CD4-positive, alpha-beta T cell treated with Interleukin-1 beta for 1 hour (primary cell): ENCODE measurements at regions not wholly inside any gene's neighbourhood (a gene's known extent, or its start where the extent isn't known, plus 50 kb on each side); places are given as distances from the start of the nearest gene placed in this dataset.

Experiments used
- DNase-seq, 2 donors: peaks; one replicate each; pipeline ENCODE4 v3.0.0-alpha.2; 2020 to 2022

- no peak for DNase-seq
These were observed 824.2 kb downstream of the NSUN3 start for GRCh38 chr3:94887065-94887464.

- DNase-seq = no peak
These were observed 834.1 kb downstream of the NSUN3 start for GRCh38 chr3:94896994-94897393.

- no peak for DNase-seq
These were observed 841.4 kb downstream of the NSUN3 start for GRCh38 chr3:94904156-94904674.

- DNase-seq = no peak
These were observed 846.9 kb downstream of the NSUN3 start for GRCh38 chr3:94909726-94910125.

DNA sequence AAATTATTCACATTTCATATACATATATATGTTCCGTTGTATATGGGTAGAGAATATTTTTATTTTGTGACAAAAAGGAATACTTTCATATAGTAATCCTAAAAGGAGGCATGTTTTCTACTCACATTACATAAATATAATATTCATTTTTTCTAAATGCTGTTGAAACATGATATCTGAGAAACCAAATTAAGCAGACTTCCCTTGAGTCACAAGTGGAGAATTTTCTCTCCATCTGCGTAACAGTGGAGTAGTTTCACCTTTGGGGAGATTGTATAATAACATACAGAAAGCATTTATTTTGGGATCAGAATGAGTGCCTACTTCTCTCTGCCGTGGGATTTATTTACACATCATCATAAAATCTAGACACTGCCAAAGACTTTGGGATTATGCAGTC, 849.8 kb downstream of the NSUN3 start:
- DNase-seq = no peak

DNA sequence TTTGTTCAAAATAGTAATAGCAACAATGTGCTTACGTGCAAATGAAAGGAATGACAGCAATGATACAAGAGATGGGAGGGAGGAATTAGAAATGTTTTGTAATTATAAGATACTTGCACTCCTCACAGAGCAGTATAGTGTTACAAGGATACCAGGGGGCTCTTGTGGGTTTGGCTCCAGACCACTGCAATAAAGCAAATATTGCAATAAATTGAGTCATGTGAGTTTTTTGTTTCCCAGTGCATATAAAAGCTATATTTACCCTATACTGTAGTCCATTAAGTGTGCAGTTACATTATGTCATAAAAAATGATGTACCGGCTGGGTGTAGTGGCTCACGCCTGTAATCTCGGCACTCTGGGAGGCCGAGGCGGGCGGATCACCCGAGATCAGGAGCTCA, 864.3 kb downstream of the NSUN3 start:
- DNase-seq = no peak

DNA sequence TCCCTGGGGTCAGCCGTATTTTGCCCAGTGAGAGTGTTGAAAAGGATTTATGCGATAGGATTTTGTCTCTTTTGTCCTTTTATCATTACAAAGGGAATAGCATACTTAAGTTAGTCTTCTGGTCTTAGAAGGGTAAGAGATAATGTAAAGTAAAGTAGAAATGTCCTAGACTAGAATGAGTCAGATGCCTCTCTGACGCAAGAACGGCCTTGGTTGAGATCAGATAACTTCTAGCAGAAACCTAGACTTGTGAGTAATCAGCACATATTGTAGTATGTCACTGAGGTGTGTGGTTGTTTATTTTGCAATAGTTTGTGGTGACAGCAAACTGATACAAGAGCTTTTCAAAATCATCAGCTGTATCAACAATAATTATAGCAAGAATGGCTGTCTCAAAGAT, 866.1 kb downstream of the NSUN3 start:
- no peak for DNase-seq

DNA sequence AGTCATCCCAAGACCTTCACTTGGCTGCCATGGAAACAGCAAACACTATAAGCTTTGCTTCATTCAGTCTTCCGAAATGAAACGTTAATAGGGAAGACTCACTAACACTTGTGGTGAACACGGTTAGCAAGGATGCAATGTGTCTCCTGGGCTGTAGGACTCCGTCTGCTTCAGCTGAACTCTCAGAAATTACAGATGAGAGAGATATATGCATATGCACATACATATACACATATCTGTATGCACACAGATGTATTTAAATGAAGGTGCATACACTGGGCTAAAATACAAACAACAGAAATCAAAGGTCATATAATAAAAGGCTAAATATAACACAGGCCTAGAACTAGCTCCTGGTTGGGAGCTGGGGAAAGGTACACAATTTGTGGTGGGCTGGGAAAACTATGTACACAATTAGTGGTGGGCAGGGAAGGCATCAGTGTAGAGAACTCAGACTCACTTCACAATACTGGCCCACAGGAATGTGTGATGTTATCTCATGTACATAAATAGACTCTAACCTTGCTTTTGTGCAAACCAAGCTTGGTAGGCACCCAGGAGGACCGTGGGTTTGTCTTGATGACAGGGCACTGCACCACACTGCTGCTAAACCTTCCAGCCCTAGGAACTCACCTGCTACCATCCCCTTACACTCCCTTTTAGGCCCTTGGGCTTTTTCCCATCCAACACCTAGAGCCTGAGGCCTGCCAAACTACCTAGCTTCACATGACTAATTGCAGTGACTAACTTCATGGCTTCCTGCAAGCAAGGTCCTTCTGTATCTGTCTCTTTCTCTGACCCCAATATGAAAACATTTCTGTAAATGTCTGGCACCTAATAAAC, 873.1 kb downstream of the NSUN3 start:
- DNase-seq = no peak

GRCh38 chr3:94937980-94938379, 875.1 kb downstream of the NSUN3 start:
- no peak for DNase-seq

DNA sequence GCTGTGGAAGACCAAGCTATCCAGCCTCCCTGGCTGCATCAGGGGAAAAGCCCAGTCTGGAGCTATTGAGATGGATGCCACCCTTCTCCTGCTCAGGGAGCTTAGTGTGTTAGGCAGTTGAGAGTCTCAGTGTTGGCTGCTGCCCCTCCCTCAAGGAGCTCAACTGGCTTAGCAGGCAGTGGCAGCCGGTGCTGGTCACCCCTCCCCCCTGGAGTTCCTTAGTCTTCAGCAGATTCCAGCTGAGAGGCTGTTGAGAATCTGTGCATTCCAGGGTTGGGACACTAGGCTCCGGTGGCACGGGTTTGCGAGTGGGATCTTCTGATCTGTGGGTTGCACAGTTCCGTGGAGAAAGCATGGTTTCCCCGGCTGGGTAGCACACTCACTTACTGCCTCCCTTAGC, 883.8 kb downstream of the NSUN3 start:
- no peak for DNase-seq

DNA sequence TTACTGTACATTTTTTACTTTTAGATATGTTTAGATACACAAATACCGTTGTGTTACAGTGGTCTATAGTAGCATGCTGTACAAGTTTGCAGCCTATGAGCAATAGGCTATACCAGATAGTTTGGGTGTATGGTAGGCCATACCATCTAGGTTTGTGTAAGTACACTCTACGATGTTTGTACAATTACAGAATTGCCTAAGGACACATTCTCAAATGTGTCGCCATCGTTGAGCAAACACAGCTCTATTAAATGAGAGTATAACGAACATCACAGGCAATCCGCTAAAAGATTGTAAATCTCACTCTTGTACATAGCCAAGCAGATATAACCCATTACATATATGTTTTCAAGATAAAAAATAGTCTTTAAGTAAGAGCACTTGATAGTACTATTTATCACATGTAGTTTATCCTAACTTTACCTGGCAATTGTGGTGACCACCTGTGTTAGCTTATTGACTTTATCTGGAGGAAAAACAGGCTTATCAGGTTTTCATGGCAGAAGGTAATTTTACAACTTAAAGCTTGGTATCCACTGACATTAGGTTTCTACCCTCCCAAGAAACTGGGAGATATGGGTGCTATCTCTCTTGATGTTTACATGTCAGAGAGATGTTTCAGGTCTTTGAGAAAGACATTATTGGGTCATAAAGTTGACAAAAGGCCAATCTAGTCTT, 898.7 kb downstream of the NSUN3 start:
- DNase-seq = no peak

- no peak for DNase-seq
These were observed 903.1 kb downstream of the NSUN3 start for GRCh38 chr3:94965867-94966475.

GRCh38 chr3:94967196-94967595, 904.3 kb downstream of the NSUN3 start:
- DNase-seq = no peak

- DNase-seq = no peak
These were observed 905.7 kb downstream of the NSUN3 start for GRCh38 chr3:94968519-94968918.

DNA sequence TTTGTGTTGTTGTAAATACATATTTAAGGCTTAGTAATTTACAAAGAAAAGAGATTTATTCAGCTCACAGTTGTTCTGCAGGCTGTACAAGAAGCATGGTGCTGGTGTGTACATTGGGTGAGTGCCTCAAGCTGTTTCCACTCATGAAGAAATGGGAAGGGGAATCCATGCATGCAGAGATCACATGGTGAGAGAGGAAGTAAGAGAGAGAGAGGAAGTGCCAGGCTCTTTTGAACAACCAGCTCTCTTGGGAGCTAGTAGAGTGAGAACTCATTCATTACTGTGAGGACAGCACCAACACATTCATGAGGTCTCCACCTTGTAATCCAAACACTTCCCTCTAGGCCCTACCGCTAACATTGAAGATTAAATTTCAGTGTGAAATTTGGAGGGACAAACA, 909.2 kb downstream of the NSUN3 start:
- no peak for DNase-seq

DNA sequence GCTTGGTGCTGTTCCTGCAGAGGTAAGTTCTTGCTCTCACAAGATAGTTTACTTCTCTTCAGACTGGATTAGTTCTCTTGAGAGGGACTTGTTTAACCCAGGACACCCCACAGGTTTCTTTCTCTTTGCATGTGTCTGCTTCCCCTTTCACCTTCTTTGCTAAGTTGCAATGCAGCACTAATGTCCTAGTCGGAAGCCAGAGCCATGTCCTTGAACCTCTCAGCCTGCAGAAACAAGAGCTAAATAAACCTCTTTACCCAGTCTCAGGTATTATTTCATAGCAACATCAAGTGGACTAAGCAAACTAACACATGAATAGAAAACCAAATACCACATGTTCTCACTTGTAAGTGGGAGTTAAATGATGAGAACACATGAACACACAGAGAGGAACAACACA, 915.2 kb downstream of the NSUN3 start:
- DNase-seq = no peak

- DNase-seq = no peak
These were observed 922.9 kb downstream of the NSUN3 start for GRCh38 chr3:94985778-94986177.

GRCh38 chr3:94990952-94991705, 928.3 kb downstream of the NSUN3 start:
- no peak for DNase-seq

GRCh38 chr3:94996743-94997142, 933.9 kb downstream of the NSUN3 start:
- no peak for DNase-seq

DNA sequence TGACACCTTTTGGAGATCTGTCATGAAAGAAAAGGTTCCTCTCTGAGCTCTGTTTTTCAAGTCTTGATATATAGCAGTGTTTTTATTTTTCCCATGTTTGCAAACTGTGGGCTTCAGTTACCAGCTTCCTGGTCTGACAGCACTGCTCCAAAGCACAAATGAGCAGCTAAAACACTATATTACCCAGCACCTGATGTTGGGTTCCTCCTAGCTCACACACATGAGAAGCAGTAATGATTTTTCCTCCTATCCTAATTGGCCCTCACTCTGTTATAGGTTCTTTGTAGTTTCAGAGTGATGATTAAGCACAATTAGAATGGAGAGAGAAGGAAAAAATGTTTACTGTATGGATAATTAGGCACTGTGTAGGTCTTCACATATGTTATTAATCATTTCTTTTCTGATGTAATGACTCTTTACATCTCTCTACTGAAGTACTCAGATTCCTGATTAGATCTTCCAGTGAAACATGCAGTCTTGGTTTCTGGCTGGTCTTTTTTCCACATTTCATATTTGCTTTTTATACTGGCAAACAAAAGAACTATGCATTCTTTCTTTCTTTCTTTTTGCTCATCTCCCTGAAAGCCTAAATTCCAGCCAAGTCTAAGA, 939.7 kb downstream of the NSUN3 start:
- DNase-seq = no peak

- no peak for DNase-seq
These were observed 965.8 kb downstream of the NSUN3 start for GRCh38 chr3:95028688-95029087.

DNA sequence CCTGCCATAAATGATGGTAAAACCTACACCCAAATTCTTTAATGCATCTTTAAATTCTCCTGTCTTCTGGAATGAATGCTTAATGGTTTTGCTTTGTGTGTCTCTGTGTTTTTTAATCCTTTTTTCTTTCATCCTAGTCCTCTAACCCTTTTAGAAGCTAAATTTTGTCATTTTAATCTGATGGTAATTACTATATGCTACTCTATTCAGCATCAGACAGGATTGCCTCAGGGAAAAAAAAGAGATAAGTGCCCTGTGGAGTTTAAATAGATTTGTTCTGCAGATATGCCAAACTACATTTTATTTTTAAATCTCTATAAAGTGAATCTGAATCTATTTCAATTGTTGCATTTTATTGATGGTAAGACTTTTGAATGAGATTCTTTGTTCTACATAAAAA, 966.8 kb downstream of the NSUN3 start:
- DNase-seq = no peak
